ENCODE measurements at regions not wholly inside any gene's neighbourhood (a gene's known extent, or its start where the extent isn't known, plus 50 kb on each side); places are given as distances from the start of the nearest gene placed in this dataset.

DNA sequence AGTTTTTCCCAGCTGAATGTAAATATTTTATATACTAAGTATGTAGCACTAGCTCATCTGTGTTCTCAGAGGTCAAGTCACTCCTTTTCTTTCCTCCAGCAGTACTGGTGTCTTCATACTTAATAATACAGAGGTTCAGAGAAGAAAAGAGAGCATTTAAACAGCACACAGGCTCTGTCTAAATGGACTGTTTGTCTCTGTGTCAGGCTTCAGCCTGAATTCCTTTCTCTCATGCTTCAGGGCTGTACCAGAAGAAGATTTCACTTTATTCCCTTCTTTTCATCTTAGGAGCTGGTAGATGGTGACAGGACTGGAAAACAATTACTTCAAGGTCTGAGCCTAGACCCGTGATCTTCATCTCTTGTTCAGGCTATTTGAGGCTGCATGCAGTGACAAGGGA is 51.4 kb upstream of the LYZL2 start:
- no peak overlapping the region for H3K4me3 ChIP-seq
- no peaks in the 10 kb centered on the region for H3K9me3 ChIP-seq
- H3K4me1 ChIP-seq = no peaks in the 10 kb centered on the region
- TF ChIP-seq POLR2A (IDR thresholded peaks at IDR 0.05) = no peak
- TF ChIP-seq, protein P1, sequence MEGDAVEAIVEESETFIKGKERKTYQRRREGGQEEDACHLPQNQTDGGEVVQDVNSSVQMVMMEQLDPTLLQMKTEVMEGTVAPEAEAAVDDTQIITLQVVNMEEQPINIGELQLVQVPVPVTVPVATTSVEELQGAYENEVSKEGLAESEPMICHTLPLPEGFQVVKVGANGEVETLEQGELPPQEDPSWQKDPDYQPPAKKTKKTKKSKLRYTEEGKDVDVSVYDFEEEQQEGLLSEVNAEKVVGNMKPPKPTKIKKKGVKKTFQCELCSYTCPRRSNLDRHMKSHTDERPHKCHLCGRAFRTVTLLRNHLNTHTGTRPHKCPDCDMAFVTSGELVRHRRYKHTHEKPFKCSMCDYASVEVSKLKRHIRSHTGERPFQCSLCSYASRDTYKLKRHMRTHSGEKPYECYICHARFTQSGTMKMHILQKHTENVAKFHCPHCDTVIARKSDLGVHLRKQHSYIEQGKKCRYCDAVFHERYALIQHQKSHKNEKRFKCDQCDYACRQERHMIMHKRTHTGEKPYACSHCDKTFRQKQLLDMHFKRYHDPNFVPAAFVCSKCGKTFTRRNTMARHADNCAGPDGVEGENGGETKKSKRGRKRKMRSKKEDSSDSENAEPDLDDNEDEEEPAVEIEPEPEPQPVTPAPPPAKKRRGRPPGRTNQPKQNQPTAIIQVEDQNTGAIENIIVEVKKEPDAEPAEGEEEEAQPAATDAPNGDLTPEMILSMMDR (IDR thresholded peaks at IDR 0.05) = no peak
- H3K27me3 ChIP-seq = no peaks in the 10 kb centered on the region
- DNase-seq = no peak
- intact Hi-C loops (cut with DNase I; ENCODE audit: low total_unique reads) = no loop called here
- H3K27ac ChIP-seq = peak overlapping the region; percentile 24 to 47
- H3K36me3 ChIP-seq = no peaks in the 10 kb centered on the region

All from uterus (tissue), 3 donors.